Stomach smooth muscle (tissue), 2 donors: ENCODE measurements at regions not wholly inside any gene's neighbourhood (a gene's known extent, or its start where the extent isn't known, plus 50 kb on each side); places are given as distances from the start of the nearest gene placed in this dataset.

Source experiments
- H3K27ac ChIP-seq: one replicate; pipeline ENCODE4 v1.7.0; 2013; ENCODE audit warnings: mild to moderate bottlenecking, low read length, inconsistent platforms
- H3K27me3 ChIP-seq, 2 donors: one replicate each; pipeline ENCODE4 v1.7.0; 2013; ENCODE audit warnings: low read length in 2 of 2; ENCODE audit not compliant: insufficient read depth in 2 of 2, control insufficient read depth in 1 of 2
- H3K36me3 ChIP-seq, 2 donors: one replicate each; pipeline ENCODE4 v1.7.0; 2013; ENCODE audit warnings: low read length in 2 of 2; ENCODE audit not compliant: control insufficient read depth in 2 of 2, insufficient read depth in 2 of 2
- H3K4me1 ChIP-seq: one replicate; pipeline ENCODE4 v1.7.0; 2013; ENCODE audit warnings: low read length; ENCODE audit not compliant: control insufficient read depth, insufficient read depth
- H3K4me3 ChIP-seq, 2 donors: one replicate each; pipeline ENCODE4 v1.7.0; 2013; ENCODE audit warnings: low read length in 2 of 2
- H3K9ac ChIP-seq, 2 donors: one replicate each; pipeline ENCODE4 v1.7.0; 2013; ENCODE audit warnings: low read length in 2 of 2, mild to moderate bottlenecking in 1 of 2
- H3K9me3 ChIP-seq, 2 donors: one replicate each; pipeline ENCODE4 v1.7.0; 2013; ENCODE audit warnings: low read length in 2 of 2; ENCODE audit not compliant: control insufficient read depth in 2 of 2
- donor health status: healthy.
- donor health status: Pancreatic carcinoma.

DNA sequence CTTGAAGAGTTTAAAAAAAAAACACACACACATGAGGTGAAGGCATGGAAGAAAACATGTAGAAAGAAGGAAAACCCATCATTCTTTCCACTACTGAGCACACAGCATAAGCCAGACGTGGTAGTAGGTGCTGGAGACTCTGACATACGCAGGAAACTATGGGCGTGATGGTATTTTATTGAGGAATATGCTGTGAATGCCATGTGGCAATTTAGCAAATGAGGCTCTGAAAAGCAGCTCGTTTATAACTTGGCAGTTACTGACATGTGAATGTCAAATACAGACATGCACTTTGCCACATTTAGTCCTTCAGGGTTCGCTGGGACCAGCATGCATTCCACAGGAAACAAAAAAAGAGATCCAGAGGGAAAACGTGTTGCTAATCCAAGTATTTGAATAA is 74.3 kb upstream of the IFNAR2 start:
- H3K4me3 ChIP-seq, result no peak overlapping the region
- peaks cover 0 to 12% of the 10 kb centered on the region in 2 donors for H3K27me3 ChIP-seq
- H3K4me1 ChIP-seq, result no peaks in the 10 kb centered on the region
- H3K9ac ChIP-seq, result no peak overlapping the region
- H3K36me3 ChIP-seq, result no peaks in the 10 kb centered on the region
- no peak overlapping the region for H3K27ac ChIP-seq
- H3K9me3 ChIP-seq, result peaks cover 5 to 12% of the 10 kb centered on the region in 2 donors

DNA sequence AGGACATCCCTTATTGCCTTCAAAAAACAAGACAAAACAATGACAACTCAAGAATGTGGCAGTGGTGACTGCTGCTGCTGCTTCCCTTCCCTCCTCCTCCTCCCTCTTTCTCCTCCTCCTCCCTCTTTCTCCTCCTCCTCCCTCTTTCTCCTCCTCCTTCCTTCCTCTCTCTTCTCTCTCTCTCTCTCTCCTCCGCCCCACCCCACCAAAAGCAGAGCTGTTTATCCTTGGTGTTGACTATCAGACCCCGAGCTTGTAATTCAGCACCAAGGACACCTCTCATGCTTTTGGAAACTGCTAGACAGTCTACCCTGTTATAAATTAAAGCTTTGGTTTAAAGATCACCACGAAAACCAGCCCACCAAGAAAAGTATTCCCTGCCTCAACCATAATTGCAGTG is 72.4 kb upstream of the IFNAR2 start:
- H3K4me3 ChIP-seq, result no peak overlapping the region
- no peak overlapping the region for H3K27ac ChIP-seq
- H3K9me3 ChIP-seq, result peaks cover 5 to 12% of the 10 kb centered on the region in 2 donors
- peaks cover 0 to 8% of the 10 kb centered on the region in 2 donors for H3K27me3 ChIP-seq
- no peak overlapping the region for H3K9ac ChIP-seq
- no peaks in the 10 kb centered on the region for H3K36me3 ChIP-seq
- H3K4me1 ChIP-seq, result no peaks in the 10 kb centered on the region

DNA sequence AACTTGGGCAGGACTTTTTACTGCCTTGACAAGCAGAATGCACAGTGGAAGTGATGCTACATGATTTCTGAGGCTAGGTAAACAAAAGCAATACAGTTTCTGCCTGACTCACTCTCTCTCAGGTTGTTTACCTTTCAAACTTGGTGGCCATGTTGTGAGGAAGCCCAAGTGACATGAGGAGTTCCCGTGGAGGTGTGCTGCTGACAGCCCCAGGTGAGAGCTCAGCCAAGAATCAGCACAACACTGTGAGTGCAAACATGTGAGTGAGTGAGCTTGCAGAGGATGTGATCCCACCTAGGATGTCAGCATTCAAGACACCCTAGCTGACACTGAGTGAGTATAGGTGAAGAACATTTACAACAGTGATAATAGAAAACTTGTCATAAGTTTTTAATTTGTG is 71.1 kb upstream of the IFNAR2 start:
- H3K4me1 ChIP-seq, result no peaks in the 10 kb centered on the region
- H3K36me3 ChIP-seq, result no peaks in the 10 kb centered on the region
- H3K4me3 ChIP-seq, result no peak overlapping the region
- peaks cover 0 to 6% of the 10 kb centered on the region in 2 donors for H3K27me3 ChIP-seq
- peaks cover 5 to 12% of the 10 kb centered on the region in 2 donors for H3K9me3 ChIP-seq
- H3K9ac ChIP-seq, result no peak overlapping the region
- no peak overlapping the region for H3K27ac ChIP-seq

DNA sequence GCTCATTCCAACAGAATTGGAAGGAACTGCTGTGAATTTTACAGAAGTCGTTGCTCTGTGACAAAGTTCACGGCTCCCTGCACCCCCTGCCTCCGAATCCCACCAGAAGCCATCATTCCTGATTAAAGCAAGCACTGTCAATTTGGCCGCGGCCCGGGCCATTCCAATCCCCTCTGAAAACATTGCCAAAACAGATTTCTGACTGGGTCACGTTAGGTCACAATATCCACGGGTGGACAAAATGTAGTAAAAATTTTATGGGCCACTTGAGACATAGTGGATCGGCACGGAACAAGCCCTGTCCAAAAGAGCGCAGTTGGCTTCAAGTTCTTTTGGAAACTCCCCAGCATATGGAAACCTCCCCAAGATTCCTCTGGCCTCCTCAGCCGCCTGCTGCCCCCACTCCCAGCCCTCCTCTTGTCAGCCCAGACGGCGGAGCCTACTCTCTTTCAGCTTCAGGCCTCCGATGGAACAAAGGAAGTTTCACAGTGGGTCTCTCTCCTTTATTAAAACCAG is 67.2 kb upstream of the IFNAR2 start:
- peaks cover 7 to 11% of the 10 kb centered on the region in 2 donors for H3K27me3 ChIP-seq
- no peaks in the 10 kb centered on the region for H3K4me1 ChIP-seq
- no peak overlapping the region for H3K27ac ChIP-seq
- no peak overlapping the region for H3K4me3 ChIP-seq
- peaks cover 5 to 12% of the 10 kb centered on the region in 2 donors for H3K9me3 ChIP-seq
- no peaks in the 10 kb centered on the region for H3K36me3 ChIP-seq
- H3K9ac ChIP-seq, result no peak overlapping the region

DNA sequence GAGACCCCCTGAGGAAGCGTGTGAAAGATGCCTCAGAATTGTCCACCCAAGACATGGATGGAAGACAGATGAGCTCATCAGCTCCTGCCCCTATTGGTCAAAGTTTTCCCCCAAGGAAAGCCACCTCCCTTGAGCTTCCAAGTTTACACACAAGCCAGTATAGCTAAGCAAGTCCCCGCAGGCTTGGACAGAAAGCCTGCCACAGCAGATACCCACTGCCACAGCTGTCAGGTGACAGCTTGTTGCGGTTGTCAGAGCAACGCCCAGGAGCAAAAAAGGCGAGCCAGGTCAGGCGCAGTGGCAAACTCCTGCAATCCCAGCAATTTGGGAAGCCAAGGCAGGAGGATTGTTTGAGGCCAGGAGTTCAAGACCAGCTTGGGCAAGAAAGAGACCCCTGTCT is 60.9 kb upstream of the IFNAR2 start:
- Histone ChIP-seq H3K9me3 (peaks cover 0 to 2% of the 10 kb centered on the region in 2 donors), H3K27me3 (peaks cover 19 to 21% of the 10 kb centered on the region in 2 donors), H3K4me3 (no peak overlapping the region), H3K36me3 (no peaks in the 10 kb centered on the region), H3K9ac (no peak overlapping the region), H3K4me1 (no peaks in the 10 kb centered on the region), H3K27ac (no peak overlapping the region)

DNA sequence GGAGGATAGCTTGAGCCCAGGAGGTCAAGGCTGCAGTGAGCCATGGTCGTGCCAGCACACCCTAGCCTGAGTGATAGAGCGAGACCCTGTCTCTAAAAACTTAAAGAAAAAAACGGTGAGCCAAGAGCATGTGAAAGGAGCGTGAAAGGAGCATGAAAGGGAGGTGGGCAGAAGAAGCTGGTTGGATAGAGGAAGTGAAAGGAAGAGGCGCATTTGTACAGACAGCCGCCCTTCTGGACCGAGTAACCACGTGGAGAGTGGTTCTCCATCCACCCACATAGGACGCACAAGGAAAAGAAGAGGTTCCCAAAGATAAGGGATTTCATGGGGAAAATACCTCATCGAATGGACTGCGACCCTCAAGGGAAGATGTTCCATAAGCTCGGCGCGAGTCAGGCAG is 60.4 kb upstream of the IFNAR2 start:
- peaks cover 0 to 2% of the 10 kb centered on the region in 2 donors for H3K9me3 ChIP-seq

DNA sequence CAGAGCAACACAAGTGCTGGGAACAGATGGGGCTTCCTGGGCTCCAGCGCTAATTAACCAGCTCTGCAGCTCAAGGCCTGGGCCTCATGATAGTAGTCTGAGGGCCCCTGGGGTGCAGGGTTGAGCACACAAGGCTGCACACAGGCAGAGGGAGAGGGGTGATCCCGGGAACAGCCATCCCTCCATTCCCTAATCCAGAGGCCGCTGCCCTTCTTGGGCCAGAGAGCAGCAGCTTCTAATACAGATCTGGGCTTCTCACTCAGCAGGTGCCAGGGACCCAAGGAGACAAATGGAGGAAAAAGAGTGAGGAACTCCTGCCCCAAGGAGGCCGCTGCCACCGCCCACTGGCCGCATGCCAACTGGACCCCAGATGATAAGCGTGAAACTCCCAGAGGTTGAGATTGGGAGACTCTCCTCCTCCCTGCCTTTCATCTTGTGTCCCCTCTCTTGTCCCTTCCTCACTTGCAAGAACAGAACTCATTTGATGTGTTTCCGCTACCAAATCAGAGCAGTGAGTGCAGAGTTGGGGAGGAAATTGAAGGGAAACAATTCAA is 58.0 kb upstream of the IFNAR2 start:
- H3K27me3 ChIP-seq, result peaks cover 14 to 19% of the 10 kb centered on the region in 2 donors
- H3K36me3 ChIP-seq, result no peaks in the 10 kb centered on the region
- no peaks in the 10 kb centered on the region for H3K4me1 ChIP-seq
- no peak overlapping the region for H3K4me3 ChIP-seq
- H3K9ac ChIP-seq, result no peak overlapping the region
- peaks cover 0 to 2% of the 10 kb centered on the region in 2 donors for H3K9me3 ChIP-seq
- no peak overlapping the region for H3K27ac ChIP-seq

More for the DNA sequence above, 60.4 kb upstream of the IFNAR2 start:
- Histone ChIP-seq H3K4me1 (no peaks in the 10 kb centered on the region), H3K4me3 (no peak overlapping the region), H3K27ac (no peak overlapping the region), H3K36me3 (no peaks in the 10 kb centered on the region), H3K27me3 (peaks cover 19 to 21% of the 10 kb centered on the region in 2 donors), H3K9ac (no peak overlapping the region)

DNA sequence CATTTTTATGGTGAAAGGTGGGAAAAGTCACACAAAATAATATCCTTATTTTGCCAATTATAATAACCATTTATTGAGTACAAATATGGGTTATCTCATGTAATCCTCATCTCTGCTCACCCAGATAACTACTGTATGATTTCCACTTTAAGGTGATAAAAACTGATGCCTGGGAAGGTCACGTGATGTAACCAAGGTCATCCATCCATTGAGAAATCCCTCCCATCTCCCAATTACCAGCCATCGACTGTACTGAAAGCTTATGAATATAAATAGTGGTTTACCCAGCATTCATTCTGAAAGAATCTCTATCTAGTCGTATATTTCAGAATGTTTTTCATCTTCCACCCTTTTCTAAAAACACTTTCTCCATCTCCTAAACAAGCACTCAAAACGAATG is 55.0 kb upstream of the IFNAR2 start:
- Histone ChIP-seq H3K27me3 (peaks cover 4 to 14% of the 10 kb centered on the region in 2 donors), H3K4me1 (no peaks in the 10 kb centered on the region), H3K36me3 (no peaks in the 10 kb centered on the region), H3K9me3 (no peaks in the 10 kb centered on the region), H3K4me3 (no peak overlapping the region), H3K9ac (no peak overlapping the region), H3K27ac (no peak overlapping the region)
